Neural crest cell (in vitro differentiated cells): ENCODE measurements at regions not wholly inside any gene's neighbourhood (a gene's known extent, or its start where the extent isn't known, plus 50 kb on each side); places are given as distances from the start of the nearest gene placed in this dataset.

ENCODE experiments used
- DNase-seq: peaks from one replicate; pipeline ENCODE4 v3.0.0; 2021; ENCODE audit warnings: low read depth, mixed read lengths, low spot score
- H3K27ac Mint-ChIP-seq: one replicate; pipeline ENCODE4 v1.8.0; 2021; ENCODE audit warnings: mild to moderate bottlenecking, mixed read lengths; ENCODE audit not compliant: unreplicated experiment
- H3K27me3 Mint-ChIP-seq: 2 replicates; pipeline ENCODE4 v1.8.0; 2021; ENCODE audit warnings: low read depth, mild to moderate bottlenecking, mixed read lengths
- H3K36me3 Mint-ChIP-seq: 2 replicates; pipeline ENCODE4 v1.8.0; 2021; ENCODE audit warnings: low read depth, mild to moderate bottlenecking, mixed read lengths
- H3K4me1 Mint-ChIP-seq: 2 replicates; pipeline ENCODE4 v1.8.0; 2021; ENCODE audit warnings: mixed read lengths
- H3K4me3 Mint-ChIP-seq: one replicate; pipeline ENCODE4 v1.8.0; 2021; ENCODE audit warnings: mild to moderate bottlenecking, mixed read lengths
- H3K9me3 Mint-ChIP-seq: 2 replicates; pipeline ENCODE4 v1.8.0; 2021; ENCODE audit warnings: mixed read lengths
- TF ChIP-seq, protein P1 (sequence below): fragments of 200-600 bp; sonication (generic); conservative IDR thresholded peaks from 2 replicates; pipeline ENCODE4 v1.5.0; 2021; ENCODE audit warnings: antibody characterized with exemption, mild to moderate bottlenecking

DNA sequence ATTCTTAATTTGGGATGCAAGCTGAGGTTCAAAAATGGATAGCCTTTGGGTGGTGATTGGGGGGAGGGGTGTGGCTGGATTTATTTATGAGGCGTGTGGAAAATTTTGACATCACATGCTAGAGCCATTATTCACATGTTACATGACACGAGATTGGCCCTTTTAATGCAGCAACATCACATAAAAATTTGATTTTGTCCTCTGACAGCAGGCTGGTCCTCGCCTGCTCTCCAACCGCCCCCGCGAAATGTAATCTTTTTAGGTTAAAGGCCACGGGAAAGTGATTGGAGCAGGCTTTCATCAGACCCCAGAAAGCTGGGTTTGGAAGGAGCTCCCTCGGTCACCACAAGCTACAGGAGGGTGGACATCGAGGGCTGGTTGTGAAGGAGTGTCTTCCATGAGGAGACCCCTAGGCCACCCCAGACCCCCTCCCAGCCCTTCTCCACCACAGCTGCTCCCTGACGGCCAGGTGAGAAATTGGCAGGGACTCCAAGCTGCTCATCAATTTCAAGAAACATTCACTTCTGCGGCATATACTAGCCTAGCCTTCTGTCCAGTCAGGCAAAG, 502.7 kb upstream of the PSMD7 start:
- no peak overlapping the region for H3K27ac Mint-ChIP-seq
- no peak overlapping the region for H3K4me3 Mint-ChIP-seq
- H3K9me3 Mint-ChIP-seq, result no peaks in the 10 kb centered on the region
- no peaks in the 10 kb centered on the region for H3K36me3 Mint-ChIP-seq
- TF ChIP-seq, protein P1, sequence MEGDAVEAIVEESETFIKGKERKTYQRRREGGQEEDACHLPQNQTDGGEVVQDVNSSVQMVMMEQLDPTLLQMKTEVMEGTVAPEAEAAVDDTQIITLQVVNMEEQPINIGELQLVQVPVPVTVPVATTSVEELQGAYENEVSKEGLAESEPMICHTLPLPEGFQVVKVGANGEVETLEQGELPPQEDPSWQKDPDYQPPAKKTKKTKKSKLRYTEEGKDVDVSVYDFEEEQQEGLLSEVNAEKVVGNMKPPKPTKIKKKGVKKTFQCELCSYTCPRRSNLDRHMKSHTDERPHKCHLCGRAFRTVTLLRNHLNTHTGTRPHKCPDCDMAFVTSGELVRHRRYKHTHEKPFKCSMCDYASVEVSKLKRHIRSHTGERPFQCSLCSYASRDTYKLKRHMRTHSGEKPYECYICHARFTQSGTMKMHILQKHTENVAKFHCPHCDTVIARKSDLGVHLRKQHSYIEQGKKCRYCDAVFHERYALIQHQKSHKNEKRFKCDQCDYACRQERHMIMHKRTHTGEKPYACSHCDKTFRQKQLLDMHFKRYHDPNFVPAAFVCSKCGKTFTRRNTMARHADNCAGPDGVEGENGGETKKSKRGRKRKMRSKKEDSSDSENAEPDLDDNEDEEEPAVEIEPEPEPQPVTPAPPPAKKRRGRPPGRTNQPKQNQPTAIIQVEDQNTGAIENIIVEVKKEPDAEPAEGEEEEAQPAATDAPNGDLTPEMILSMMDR, result no peak
- H3K27me3 Mint-ChIP-seq, result peaks cover 6% of the 10 kb centered on the region
- no peak for DNase-seq
- peaks cover 21% of the 10 kb centered on the region for H3K4me1 Mint-ChIP-seq

DNA sequence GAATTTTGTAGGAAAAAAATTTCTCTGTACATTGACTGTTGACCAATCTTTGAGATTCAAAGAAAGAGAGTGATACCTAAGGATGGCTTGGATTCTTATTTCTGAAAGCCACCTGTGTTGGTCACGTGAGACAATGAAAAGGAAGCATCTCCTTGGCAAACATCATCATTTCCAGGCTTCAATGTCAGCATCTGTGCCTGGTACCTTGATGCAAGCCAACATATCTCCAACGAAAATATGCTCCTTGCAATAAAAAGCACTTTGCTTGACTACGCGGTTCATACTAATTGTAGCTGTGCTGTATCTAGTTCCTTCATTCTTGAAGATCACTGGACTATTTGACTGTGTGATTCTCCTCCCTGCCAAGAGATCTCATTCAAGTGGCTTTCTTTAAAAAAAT, 503.4 kb upstream of the PSMD7 start:
- no peak for DNase-seq
- Mint-ChIP-seq H3K36me3 (no peaks in the 10 kb centered on the region), H3K27ac (no peak overlapping the region), H3K4me3 (no peak overlapping the region), H3K27me3 (peaks cover 6% of the 10 kb centered on the region), H3K9me3 (no peaks in the 10 kb centered on the region), H3K4me1 (peaks cover 21% of the 10 kb centered on the region)
- TF ChIP-seq, protein P1, result no peak

DNA sequence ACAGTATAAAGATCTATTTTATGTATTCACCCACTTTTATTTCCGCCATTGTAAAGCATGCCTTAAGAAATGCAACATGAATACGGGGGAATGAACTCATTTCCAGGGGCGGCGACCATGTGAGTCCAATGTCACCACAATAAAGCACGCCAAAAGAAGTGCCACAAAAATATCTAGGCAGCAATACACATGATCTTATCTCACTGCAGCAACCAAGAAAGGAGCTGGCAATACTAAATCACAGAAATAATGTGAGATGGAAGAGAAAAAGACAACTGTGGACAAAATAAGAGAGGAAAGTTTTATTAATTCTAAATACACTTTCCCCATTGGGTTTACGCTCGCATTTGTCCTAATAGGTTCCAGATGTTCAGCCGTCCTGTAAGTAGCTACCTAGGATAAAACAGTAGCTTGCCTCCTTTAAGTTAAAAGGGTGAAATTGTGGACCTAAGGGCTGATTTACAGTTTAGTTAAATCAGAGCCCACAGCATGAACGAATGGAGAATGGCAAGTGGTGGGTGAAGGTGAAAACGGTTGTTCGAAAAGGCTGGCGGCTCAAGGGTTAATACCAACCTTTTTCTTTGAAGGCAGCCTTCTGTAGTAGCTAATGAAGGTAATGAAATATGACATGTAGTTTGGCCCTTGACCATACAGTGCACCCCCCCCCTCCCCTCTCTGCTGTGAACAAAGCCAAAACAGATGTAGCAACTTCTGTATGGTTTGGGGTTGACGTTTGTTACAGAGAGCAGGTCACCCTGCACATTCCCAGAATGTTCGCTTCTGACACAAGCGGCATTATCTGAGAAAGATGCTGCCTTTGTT, 504.2 kb upstream of the PSMD7 start:
- DNase-seq, result no peak
- Mint-ChIP-seq H3K4me1 (peaks cover 29% of the 10 kb centered on the region), H3K36me3 (no peaks in the 10 kb centered on the region), H3K27ac (no peak overlapping the region), H3K27me3 (peaks cover 4% of the 10 kb centered on the region), H3K4me3 (no peak overlapping the region), H3K9me3 (no peaks in the 10 kb centered on the region)
- TF ChIP-seq, protein P1, result no peak

DNA sequence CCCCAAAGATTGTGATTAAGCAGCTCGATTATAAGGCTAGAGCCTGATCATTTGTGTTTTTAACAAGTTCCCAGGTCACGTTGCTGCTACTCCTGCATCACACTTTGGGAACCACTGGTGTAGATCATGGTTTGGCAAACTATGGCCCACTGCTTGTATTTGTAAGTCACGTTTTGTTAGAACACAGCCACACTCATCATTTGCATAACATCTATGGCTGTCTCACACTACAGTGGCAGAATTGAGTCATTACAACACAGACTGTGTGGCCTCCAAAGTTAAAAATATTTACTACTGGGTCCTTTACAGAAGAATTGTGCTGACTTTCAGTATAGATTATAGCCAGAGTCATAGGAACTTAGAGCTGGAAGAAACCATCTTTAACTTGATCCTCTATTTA, 515.3 kb upstream of the PSMD7 start:
- H3K9me3 Mint-ChIP-seq, result peaks cover 9% of the 10 kb centered on the region
- no peak overlapping the region for H3K4me3 Mint-ChIP-seq
- no peak for DNase-seq
- no peaks in the 10 kb centered on the region for H3K27me3 Mint-ChIP-seq
- TF ChIP-seq, protein P1, result no peak
- no peaks in the 10 kb centered on the region for H3K4me1 Mint-ChIP-seq
- H3K27ac Mint-ChIP-seq, result no peak overlapping the region
- no peaks in the 10 kb centered on the region for H3K36me3 Mint-ChIP-seq

DNA sequence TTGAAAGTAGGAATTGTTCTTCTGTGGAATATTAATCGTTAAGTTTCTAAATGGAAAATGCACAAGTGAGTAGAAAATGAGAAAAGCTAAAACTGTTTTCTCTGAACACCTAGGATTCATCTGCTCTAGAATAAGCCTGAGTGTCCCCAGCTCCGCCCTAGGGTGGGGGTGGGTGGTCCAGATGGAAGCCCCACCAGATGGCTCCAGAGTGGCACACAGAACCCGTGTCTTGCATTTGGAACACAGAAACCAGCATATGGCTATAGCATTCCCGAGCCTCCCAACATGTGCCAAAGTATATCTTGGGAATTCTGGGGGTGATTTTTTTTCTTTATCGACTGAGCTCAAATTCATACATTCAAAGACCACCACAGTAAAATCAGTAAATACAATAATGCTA, 517.7 kb upstream of the PSMD7 start:
- H3K27me3 Mint-ChIP-seq, result no peaks in the 10 kb centered on the region
- no peak overlapping the region for H3K4me3 Mint-ChIP-seq
- no peak for DNase-seq
- H3K27ac Mint-ChIP-seq, result no peak overlapping the region
- H3K9me3 Mint-ChIP-seq, result no peaks in the 10 kb centered on the region
- no peaks in the 10 kb centered on the region for H3K36me3 Mint-ChIP-seq
- TF ChIP-seq, protein P1, result no peak
- no peaks in the 10 kb centered on the region for H3K4me1 Mint-ChIP-seq
